B cell (primary cell): ENCODE measurements at regions not wholly inside any gene's neighbourhood (a gene's known extent, or its start where the extent isn't known, plus 50 kb on each side); places are given as distances from the start of the nearest gene placed in this dataset.

Experiments used
- ATAC-seq: fragments of 200-7000 bp; cut with Tn5 transposase; one replicate; pipeline ENCODE4 v1.10.0; 2021; ENCODE audit warnings: low read depth, mild to moderate bottlenecking, moderate number of reproducible peaks, moderate library complexity
- CTCF ChIA-PET: fragments of 350-600 bp; sonication (Branson Sonifier 250); formaldehyde crosslinking; loops from one replicate; lab custom pipeline; 2021; ENCODE audit warnings: antibody characterized with exemption, inconsistent platforms; lab: Charles Lee
- POLR2A ChIA-PET: fragments of 350-600 bp; sonication (Branson Sonifier 250); formaldehyde crosslinking; loops from one replicate; lab custom pipeline; 2021; ENCODE audit warnings: antibody characterized with exemption; lab: Charles Lee
- DNase-seq: peaks from one replicate; pipeline ENCODE4 v3.0.0; 2013
- H2AFZ ChIP-seq: 2 replicates; pipeline ENCODE4 v1.6.1; 2012; ENCODE audit warnings: mild to moderate bottlenecking, low read depth, low read length; ENCODE audit not compliant: insufficient read depth, poor library complexity, severe bottlenecking
- H3K27ac ChIP-seq, 2 donors: 1 replicate in 1 of 2; 2 replicates in 1 of 2; pipeline ENCODE4 v1.5.1; 2012 to 2013; ENCODE audit warnings: low read length in 2 of 2, mild to moderate bottlenecking in 2 of 2, moderate library complexity in 1 of 2
- H3K27me3 ChIP-seq, 4 experiments: fragments of 200-600 bp in 1 of 4; sonication (generic) in 1 of 4; replicated peaks in 1 of 4; 1 replicate in 2 of 4; 2 replicates in 2 of 4; pipeline versions ENCODE4 v1.6.1 to v1.7.0; 2013 to 2016; ENCODE audit warnings: low read length in 3 of 4, mild to moderate bottlenecking in 2 of 4, mixed read lengths in 1 of 4, moderate library complexity in 1 of 4; ENCODE audit not compliant: insufficient read depth in 4 of 4, control insufficient read depth in 3 of 4; ENCODE audit errors: control extremely low read depth in 1 of 4
- H3K36me3 ChIP-seq, 2 experiments: replicated peaks in 1 of 2; 1 replicate in 1 of 2; 2 replicates in 1 of 2; pipeline versions ENCODE4 v1.6.1 to v1.7.1; 2013; ENCODE audit warnings: low read length in 1 of 2; ENCODE audit not compliant: insufficient read depth in 2 of 2, control insufficient read depth in 1 of 2; ENCODE audit errors: control extremely low read depth in 1 of 2, extremely low read depth in 1 of 2
- H3K4me1 ChIP-seq, 2 donors: fragments of 200-600 bp in 1 of 2; sonication (generic) in 1 of 2; 1 replicate in 1 of 2; 2 replicates in 1 of 2; pipeline versions ENCODE4 v1.5.1 to v1.6.1; 2013 to 2017; ENCODE audit warnings: low read length in 2 of 2; ENCODE audit not compliant: control insufficient read depth in 2 of 2, insufficient read depth in 2 of 2
- H3K4me2 ChIP-seq: replicated peaks from 2 replicates; pipeline ENCODE3; 2012; ENCODE audit warnings: mild to moderate bottlenecking, low read depth, low read length; ENCODE audit not compliant: poor library complexity, severe bottlenecking
- H3K4me3 ChIP-seq, 5 experiments: fragments of 200-600 bp in 1 of 5; sonication (generic) in 1 of 5; 1 replicate in 3 of 5; 2 replicates in 2 of 5; pipeline versions ENCODE4 v1.5.1 to v1.7.0; 2011 to 2016; ENCODE audit warnings: low read length in 4 of 5, mild to moderate bottlenecking in 4 of 5, low read depth in 2 of 5, control low read depth in 1 of 5, moderate library complexity in 1 of 5; ENCODE audit not compliant: insufficient read depth in 1 of 5; ENCODE audit errors: control extremely low read depth in 1 of 5, extremely low read depth in 1 of 5
- H3K79me2 ChIP-seq: fragments of 200-600 bp; sonication (generic); one replicate; pipeline ENCODE4 v1.6.0; 2016; ENCODE audit warnings: low read length; ENCODE audit not compliant: control insufficient read depth, insufficient read depth
- H3K9ac ChIP-seq: fragments of 200-600 bp; sonication (generic); 2 replicates; pipeline ENCODE4 v1.6.1; 2017; ENCODE audit warnings: mild to moderate bottlenecking, low read length, moderate library complexity
- H3K9me3 ChIP-seq, 3 donors: one replicate each; pipeline versions ENCODE4 v1.6.1 to v1.7.1; 2013; ENCODE audit warnings: low read length in 2 of 3; ENCODE audit not compliant: control insufficient read depth in 2 of 3, insufficient read depth in 1 of 3; ENCODE audit errors: control extremely low read depth in 1 of 3
- H4K20me1 ChIP-seq: 2 replicates; pipeline ENCODE4 v1.6.0; 2012; ENCODE audit warnings: mild to moderate bottlenecking, low read length; ENCODE audit not compliant: insufficient read depth, control insufficient read depth, poor library complexity, severe bottlenecking
- H3K27ac Mint-ChIP-seq: one replicate; pipeline ENCODE4 v1.8.0; 2021; ENCODE audit warnings: mixed read lengths
- H3K27me3 Mint-ChIP-seq: one replicate; pipeline ENCODE4 v1.8.0; 2021; ENCODE audit warnings: mixed read lengths
- H3K4me1 Mint-ChIP-seq: one replicate; pipeline ENCODE4 v1.8.0; 2021; ENCODE audit warnings: mixed read lengths
- H3K4me3 Mint-ChIP-seq: one replicate; pipeline ENCODE4 v1.8.0; 2021; ENCODE audit warnings: mixed read lengths
- H3K9me3 Mint-ChIP-seq: one replicate; pipeline ENCODE4 v1.8.0; 2022; ENCODE audit warnings: mixed read lengths; ENCODE audit not compliant: insufficient read depth
- EZH2 ChIP-seq: IDR thresholded peaks from 2 replicates; pipeline ENCODE4 v1.6.1; 2012; ENCODE audit warnings: borderline replicate concordance, low read depth, mild to moderate bottlenecking, moderate library complexity, low read length; ENCODE audit not compliant: insufficient read depth, poor library complexity, severe bottlenecking
- WGBS: methylation state at CpG from one replicate; pipeline ENCODE4 v1.1.5; 2013; ENCODE audit warnings: missing lambda C conversion rate; ENCODE audit not compliant: insufficient coverage; 5-methylcytosine and 5-hydroxymethylcytosine counted together
- intact Hi-C: fragments of 100-400 bp; cut with micrococcal nuclease; formaldehyde crosslinking; loops from one replicate; pipeline ENCODE4 v1.10.0; 2022
- TF ChIP-seq, protein P1 (sequence below): fragments of 200-600 bp; IDR thresholded peaks from one replicate; pipeline ENCODE4 v1.8.0; 2022; ENCODE audit warnings: antibody characterized with exemption, mild to moderate bottlenecking

- H3K9me3 ChIP-seq = no peaks in the 10 kb centered on the region
- Mint-ChIP-seq H3K27me3 (peaks cover 4% of the 10 kb centered on the region), H3K4me1 (no peaks in the 10 kb centered on the region), H3K9me3 (no peaks in the 10 kb centered on the region), H3K4me3 (no peak overlapping the region), H3K27ac (no peak overlapping the region)
- H4K20me1 ChIP-seq = no peaks in the 10 kb centered on the region
- no peaks in the 10 kb centered on the region for H3K36me3 ChIP-seq
- no peaks in the 10 kb centered on the region for H3K79me2 ChIP-seq
- no peaks in the 10 kb centered on the region for H3K27me3 ChIP-seq
- H3K4me3 ChIP-seq = no peak overlapping the region
- ATAC-seq = no peak
- 99% methylated on average over 7 of the region's 10 CpGs for WGBS
- H3K27ac ChIP-seq = no peak overlapping the region
- no peak for DNase-seq
- CTCF ChIA-PET = no interaction called here
- intact Hi-C loops = no loop called here
- no peak for TF ChIP-seq EZH2
- TF ChIP-seq, protein P1, sequence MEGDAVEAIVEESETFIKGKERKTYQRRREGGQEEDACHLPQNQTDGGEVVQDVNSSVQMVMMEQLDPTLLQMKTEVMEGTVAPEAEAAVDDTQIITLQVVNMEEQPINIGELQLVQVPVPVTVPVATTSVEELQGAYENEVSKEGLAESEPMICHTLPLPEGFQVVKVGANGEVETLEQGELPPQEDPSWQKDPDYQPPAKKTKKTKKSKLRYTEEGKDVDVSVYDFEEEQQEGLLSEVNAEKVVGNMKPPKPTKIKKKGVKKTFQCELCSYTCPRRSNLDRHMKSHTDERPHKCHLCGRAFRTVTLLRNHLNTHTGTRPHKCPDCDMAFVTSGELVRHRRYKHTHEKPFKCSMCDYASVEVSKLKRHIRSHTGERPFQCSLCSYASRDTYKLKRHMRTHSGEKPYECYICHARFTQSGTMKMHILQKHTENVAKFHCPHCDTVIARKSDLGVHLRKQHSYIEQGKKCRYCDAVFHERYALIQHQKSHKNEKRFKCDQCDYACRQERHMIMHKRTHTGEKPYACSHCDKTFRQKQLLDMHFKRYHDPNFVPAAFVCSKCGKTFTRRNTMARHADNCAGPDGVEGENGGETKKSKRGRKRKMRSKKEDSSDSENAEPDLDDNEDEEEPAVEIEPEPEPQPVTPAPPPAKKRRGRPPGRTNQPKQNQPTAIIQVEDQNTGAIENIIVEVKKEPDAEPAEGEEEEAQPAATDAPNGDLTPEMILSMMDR = no peak
- POLR2A ChIA-PET = no interaction called here
- no peak overlapping the region for H2AFZ ChIP-seq
- no peaks in the 10 kb centered on the region for H3K4me1 ChIP-seq
- no peak overlapping the region for H3K4me2 ChIP-seq
- no peak overlapping the region for H3K9ac ChIP-seq
These were observed 65.8 kb upstream of the HS6ST1 start for GRCh38 chr2:128384446-128384845.

DNA sequence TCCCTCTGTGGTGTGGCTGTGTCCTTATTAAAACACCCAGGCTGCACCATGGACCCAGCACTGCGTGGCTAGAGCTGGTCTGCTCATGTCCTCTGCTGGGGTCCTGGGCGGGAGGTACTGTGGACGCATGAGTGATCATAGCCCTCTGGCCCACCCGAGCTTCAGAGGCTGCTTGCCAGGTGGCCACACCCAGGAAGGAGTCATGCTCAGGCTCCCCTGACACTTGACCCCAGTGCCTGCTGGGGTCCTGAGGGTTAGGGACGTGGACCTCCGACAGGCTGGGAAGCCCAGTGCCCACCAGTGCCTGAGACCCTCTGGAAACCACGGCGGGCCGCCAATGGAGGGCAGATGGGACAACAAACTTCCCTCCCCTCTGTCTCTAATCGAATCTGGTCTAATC lies 66.3 kb upstream of the HS6ST1 start:
- Histone ChIP-seq H3K4me2 (no peak overlapping the region), H4K20me1 (no peaks in the 10 kb centered on the region), H3K4me1 (no peaks in the 10 kb centered on the region), H3K27ac (no peak overlapping the region), H3K9me3 (no peaks in the 10 kb centered on the region), H3K36me3 (no peaks in the 10 kb centered on the region), H3K4me3 (no peak overlapping the region), H2AFZ (no peak overlapping the region), H3K27me3 (no peaks in the 10 kb centered on the region), H3K9ac (no peak overlapping the region), H3K79me2 (no peaks in the 10 kb centered on the region)
- WGBS = 70% methylated on average over 9 of the region's 10 CpGs
- TF ChIP-seq, protein P1 = no peak
- intact Hi-C loops = no loop called here
- ATAC-seq = no peak
- H3K27me3 Mint-ChIP-seq = peaks cover 4% of the 10 kb centered on the region
- ChIA-PET CTCF (no interaction called here), POLR2A (no interaction called here)
- no peaks in the 10 kb centered on the region for H3K4me1 Mint-ChIP-seq
- DNase-seq = no peak
- no peak overlapping the region for H3K4me3 Mint-ChIP-seq
- no peaks in the 10 kb centered on the region for H3K9me3 Mint-ChIP-seq
- no peak overlapping the region for H3K27ac Mint-ChIP-seq
